Upper lobe of right lung (tissue), 1 donor: ENCODE measurements at regions not wholly inside any gene's neighbourhood (a gene's known extent, or its start where the extent isn't known, plus 50 kb on each side); places are given as distances from the start of the nearest gene placed in this dataset.

ENCODE experiments used
- ATAC-seq: fragments of 200-7000 bp; cut with Tn5 transposase; one replicate; pipeline ENCODE4 v1.9.1; 2020; ENCODE audit warnings: mild to moderate bottlenecking, moderate library complexity
- DNase-seq: peaks from one replicate; pipeline ENCODE4 v3.0.0-alpha.2; 2020
- H3K27ac ChIP-seq: fragments of 200-600 bp; one replicate; pipeline ENCODE4 v1.8.0; 2022
- H3K27me3 ChIP-seq: fragments of 200-600 bp; one replicate; pipeline ENCODE4 v1.8.0; 2022; ENCODE audit warnings: mild to moderate bottlenecking
- H3K36me3 ChIP-seq: fragments of 200-600 bp; one replicate; pipeline ENCODE4 v1.8.0; 2022
- H3K4me1 ChIP-seq: fragments of 200-600 bp; one replicate; pipeline ENCODE4 v1.8.0; 2022
- H3K4me3 ChIP-seq: fragments of 200-600 bp; one replicate; pipeline ENCODE4 v1.8.0; 2022; ENCODE audit warnings: mild to moderate bottlenecking
- H3K9me3 ChIP-seq: fragments of 200-600 bp; one replicate; pipeline ENCODE4 v1.8.0; 2022
- CTCF ChIP-seq: fragments of 200-600 bp; IDR thresholded peaks from one replicate; pipeline ENCODE4 v1.8.0; 2022; ENCODE audit warnings: antibody characterized with exemption
- intact Hi-C: fragments of 100-400 bp; cut with DNase I; formaldehyde crosslinking; loops from one replicate; pipeline ENCODE4 v1.11.0; 2022
- donor health status: DM: no; HTN: yes; CAD: no; lungs with severe emphysema.

- TF ChIP-seq CTCF: no peak
- intact Hi-C loops: no loop called here
- Histone ChIP-seq H3K4me1 (no peaks in the 10 kb centered on the region), H3K27me3 (no peaks in the 10 kb centered on the region), H3K9me3 (no peaks in the 10 kb centered on the region), H3K36me3 (no peaks in the 10 kb centered on the region), H3K4me3 (no peak overlapping the region), H3K27ac (no peak overlapping the region)
- no peak for DNase-seq
- no peak for ATAC-seq
These were observed 833.5 kb downstream of the XPNPEP1 start for GRCh38 chr10:109089779-109090178.

- DNase-seq (no peak), ATAC-seq (no peak)
- no peaks in the 10 kb centered on the region for H3K9me3 ChIP-seq
- no peaks in the 10 kb centered on the region for H3K4me1 ChIP-seq
- no peak overlapping the region for H3K27ac ChIP-seq
- no peak overlapping the region for H3K4me3 ChIP-seq
- no peak for TF ChIP-seq CTCF
- H3K27me3 ChIP-seq: no peaks in the 10 kb centered on the region
- H3K36me3 ChIP-seq: no peaks in the 10 kb centered on the region
- intact Hi-C loops: no loop called here
These were observed 851.8 kb downstream of the XPNPEP1 start for GRCh38 chr10:109071539-109071938.

GRCh38 chr10:109070492-109070891 lies 852.8 kb downstream of the XPNPEP1 start:
- Histone ChIP-seq H3K4me3 (no peak overlapping the region), H3K27ac (no peak overlapping the region), H3K4me1 (no peaks in the 10 kb centered on the region), H3K9me3 (no peaks in the 10 kb centered on the region), H3K36me3 (no peaks in the 10 kb centered on the region), H3K27me3 (no peaks in the 10 kb centered on the region)
- ATAC-seq (no peak), DNase-seq (no peak)
- intact Hi-C loops: no loop called here
- TF ChIP-seq CTCF: no peak

GRCh38 chr10:109067031-109067430 lies 856.3 kb downstream of the XPNPEP1 start:
- DNase-seq (no peak), ATAC-seq (no peak)
- Histone ChIP-seq H3K36me3 (no peaks in the 10 kb centered on the region), H3K27ac (no peak overlapping the region), H3K27me3 (no peaks in the 10 kb centered on the region), H3K4me1 (no peaks in the 10 kb centered on the region), H3K4me3 (no peak overlapping the region), H3K9me3 (no peaks in the 10 kb centered on the region)
- intact Hi-C loops: no loop called here
- TF ChIP-seq CTCF: no peak

- DNase-seq (no peak), ATAC-seq (no peak)
- no peaks in the 10 kb centered on the region for H3K36me3 ChIP-seq
- no peak for TF ChIP-seq CTCF
- intact Hi-C loops: no loop called here
- H3K9me3 ChIP-seq: no peaks in the 10 kb centered on the region
- no peaks in the 10 kb centered on the region for H3K27me3 ChIP-seq
- no peak overlapping the region for H3K27ac ChIP-seq
- H3K4me3 ChIP-seq: no peak overlapping the region
- no peaks in the 10 kb centered on the region for H3K4me1 ChIP-seq
These were observed 857.5 kb downstream of the XPNPEP1 start for GRCh38 chr10:109065821-109066220.

- no peaks in the 10 kb centered on the region for H3K4me1 ChIP-seq
- DNase-seq (no peak), ATAC-seq (peak; percentile 56)
- H3K36me3 ChIP-seq: no peaks in the 10 kb centered on the region
- intact Hi-C loops: no loop called here
- peaks cover 3% of the 10 kb centered on the region for H3K9me3 ChIP-seq
- no peak for TF ChIP-seq CTCF
- H3K4me3 ChIP-seq: no peak overlapping the region
- no peaks in the 10 kb centered on the region for H3K27me3 ChIP-seq
- no peak overlapping the region for H3K27ac ChIP-seq
These were observed 860.9 kb downstream of the XPNPEP1 start for GRCh38 chr10:109062371-109062770.
